ENCODE measurements at regions not wholly inside any gene's neighbourhood (a gene's known extent, or its start where the extent isn't known, plus 50 kb on each side); places are given as distances from the start of the nearest gene placed in this dataset.

DNA sequence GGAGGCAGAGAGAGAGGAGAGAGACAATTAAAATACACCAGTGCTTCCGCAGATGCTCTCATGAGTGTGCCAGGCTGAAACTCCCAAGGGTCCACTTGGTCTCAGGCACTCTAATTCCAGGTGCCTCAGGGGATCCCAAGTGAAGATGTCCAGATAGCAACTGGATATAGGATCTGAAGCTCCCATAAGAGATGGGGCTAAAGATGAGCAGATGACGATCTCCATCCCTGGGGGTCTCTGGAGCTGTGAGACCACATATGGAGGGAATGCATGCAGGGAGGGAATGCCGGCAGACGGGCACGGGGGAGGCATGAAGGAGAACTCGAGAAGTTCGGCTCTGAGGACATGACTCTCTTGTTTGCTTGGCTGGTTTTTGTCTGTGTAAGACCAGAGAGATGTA is 223.7 kb upstream of the RAB6C start:
- TF ChIP-seq EZH2 (optimal IDR thresholded peaks at IDR 0.05; ENCODE audit: low read depth, low read length), result no peak
- TF ChIP-seq, protein P1, sequence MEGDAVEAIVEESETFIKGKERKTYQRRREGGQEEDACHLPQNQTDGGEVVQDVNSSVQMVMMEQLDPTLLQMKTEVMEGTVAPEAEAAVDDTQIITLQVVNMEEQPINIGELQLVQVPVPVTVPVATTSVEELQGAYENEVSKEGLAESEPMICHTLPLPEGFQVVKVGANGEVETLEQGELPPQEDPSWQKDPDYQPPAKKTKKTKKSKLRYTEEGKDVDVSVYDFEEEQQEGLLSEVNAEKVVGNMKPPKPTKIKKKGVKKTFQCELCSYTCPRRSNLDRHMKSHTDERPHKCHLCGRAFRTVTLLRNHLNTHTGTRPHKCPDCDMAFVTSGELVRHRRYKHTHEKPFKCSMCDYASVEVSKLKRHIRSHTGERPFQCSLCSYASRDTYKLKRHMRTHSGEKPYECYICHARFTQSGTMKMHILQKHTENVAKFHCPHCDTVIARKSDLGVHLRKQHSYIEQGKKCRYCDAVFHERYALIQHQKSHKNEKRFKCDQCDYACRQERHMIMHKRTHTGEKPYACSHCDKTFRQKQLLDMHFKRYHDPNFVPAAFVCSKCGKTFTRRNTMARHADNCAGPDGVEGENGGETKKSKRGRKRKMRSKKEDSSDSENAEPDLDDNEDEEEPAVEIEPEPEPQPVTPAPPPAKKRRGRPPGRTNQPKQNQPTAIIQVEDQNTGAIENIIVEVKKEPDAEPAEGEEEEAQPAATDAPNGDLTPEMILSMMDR (IDR thresholded peaks at IDR 0.05; ENCODE audit: low read length), result no peak
